D341Med (cell line): ENCODE measurements at regions not wholly inside any gene's neighbourhood (a gene's known extent, or its start where the extent isn't known, plus 50 kb on each side); places are given as distances from the start of the nearest gene placed in this dataset.
A peak's percentile ranks its signal among the peaks of the same experiment; 100 is the strongest.

ENCODE experiments used
- DNase-seq: peaks from one replicate; pipeline ENCODE4 v3.0.0; 2012; ENCODE audit warnings: low spot score

GRCh38 chr12:83823386-83824045 lies 1089.1 kb downstream of the SLC6A15 start:
- DNase-seq: peak; percentile 76

GRCh38 chr12:83821967-83822366 lies 1090.6 kb downstream of the SLC6A15 start:
- no peak for DNase-seq

GRCh38 chr12:83818881-83819280 lies 1093.7 kb downstream of the SLC6A15 start:
- no peak for DNase-seq

- DNase-seq: no peak
These were observed 1094.9 kb downstream of the SLC6A15 start for GRCh38 chr12:83817730-83818129.

- DNase-seq: no peak
These were observed 1104.0 kb downstream of the SLC6A15 start for GRCh38 chr12:83808591-83808990.

- DNase-seq: no peak
These were observed 1104.7 kb downstream of the SLC6A15 start for GRCh38 chr12:83807871-83808270.

- DNase-seq: no peak
These were observed 1106.7 kb downstream of the SLC6A15 start for GRCh38 chr12:83805873-83806272.

GRCh38 chr12:83805156-83805772 lies 1107.3 kb downstream of the SLC6A15 start:
- DNase-seq: no peak

GRCh38 chr12:83801972-83802371 lies 1110.6 kb downstream of the SLC6A15 start:
- no peak for DNase-seq

- DNase-seq: no peak
These were observed 1112.6 kb downstream of the SLC6A15 start for GRCh38 chr12:83800022-83800421.

GRCh38 chr12:83796531-83796930 lies 1109.8 kb downstream of the TMTC2 start:
- no peak for DNase-seq

GRCh38 chr12:83793616-83794015 lies 1106.9 kb downstream of the TMTC2 start:
- no peak for DNase-seq

- DNase-seq: no peak
These were observed 1097.7 kb downstream of the TMTC2 start for GRCh38 chr12:83784298-83784890.

- DNase-seq: no peak
These were observed 1092.8 kb downstream of the TMTC2 start for GRCh38 chr12:83779526-83779925.

- DNase-seq: no peak
These were observed 1082.4 kb downstream of the TMTC2 start for GRCh38 chr12:83769151-83769550.

- no peak for DNase-seq
These were observed 1081.0 kb downstream of the TMTC2 start for GRCh38 chr12:83767723-83768122.

GRCh38 chr12:83763425-83763824 lies 1076.7 kb downstream of the TMTC2 start:
- no peak for DNase-seq

- no peak for DNase-seq
These were observed 1073.2 kb downstream of the TMTC2 start for GRCh38 chr12:83759906-83760305.

GRCh38 chr12:83758888-83759631 lies 1072.4 kb downstream of the TMTC2 start:
- DNase-seq: no peak

GRCh38 chr12:83753904-83754303 lies 1067.2 kb downstream of the TMTC2 start:
- no peak for DNase-seq

GRCh38 chr12:83753205-83753604 lies 1066.5 kb downstream of the TMTC2 start:
- DNase-seq: no peak

- no peak for DNase-seq
These were observed 1052.9 kb downstream of the TMTC2 start for GRCh38 chr12:83739607-83740006.

GRCh38 chr12:83710851-83711250 lies 1024.1 kb downstream of the TMTC2 start:
- no peak for DNase-seq
